HFFc6 (cell line): ENCODE measurements at regions not wholly inside any gene's neighbourhood (a gene's known extent, or its start where the extent isn't known, plus 50 kb on each side); places are given as distances from the start of the nearest gene placed in this dataset.

Experiments
- DNase-seq: peaks from one replicate; pipeline ENCODE4 v3.0.0-alpha.2; 2018
- H3K27ac Mint-ChIP-seq: 2 replicates; pipeline ENCODE4 v1.8.0; 2020; ENCODE audit warnings: mild to moderate bottlenecking, mixed read lengths
- H3K27me3 Mint-ChIP-seq: 2 replicates; pipeline ENCODE4 v1.8.0; 2021; ENCODE audit warnings: mild to moderate bottlenecking, moderate library complexity, mixed read lengths; ENCODE audit not compliant: insufficient read depth
- H3K36me3 Mint-ChIP-seq: 2 replicates; pipeline ENCODE4 v1.8.0; 2021; ENCODE audit warnings: low read depth, mixed read lengths
- H3K4me1 Mint-ChIP-seq: 2 replicates; pipeline ENCODE4 v1.8.0; 2020; ENCODE audit warnings: low read depth, mixed read lengths
- H3K4me3 Mint-ChIP-seq: 2 replicates; pipeline ENCODE4 v1.8.0; 2020; ENCODE audit warnings: mild to moderate bottlenecking, moderate library complexity, mixed read lengths
- H3K9me3 Mint-ChIP-seq: 2 replicates; pipeline ENCODE4 v1.8.0; 2020; ENCODE audit warnings: mild to moderate bottlenecking, mixed read lengths
- CTCF ChIP-seq: fragments of 200-600 bp; sonication (generic); IDR thresholded peaks from 2 replicates; pipeline ENCODE4 v1.5.0; 2021; ENCODE audit warnings: antibody characterized with exemption, mild to moderate bottlenecking

- no peak for TF ChIP-seq CTCF
- no peak for DNase-seq
- H3K4me3 Mint-ChIP-seq = peak overlapping the region; percentile 1; the same call in 1 of the 2 replicates
- peaks cover 26% of the 10 kb centered on the region for H3K4me1 Mint-ChIP-seq
- H3K27me3 Mint-ChIP-seq = peaks cover 4% of the 10 kb centered on the region; the same call in 1 of the 2 replicates
- H3K36me3 Mint-ChIP-seq = no peaks in the 10 kb centered on the region; the same call in 1 of the 2 replicates
- H3K27ac Mint-ChIP-seq = no peak overlapping the region
- H3K9me3 Mint-ChIP-seq = no peaks in the 10 kb centered on the region; the same call in 1 of the 2 replicates
These were observed 114.5 kb upstream of the C1orf21 start for GRCh38 chr1:184272175-184272866.

GRCh38 chr1:184276416-184276815 is 110.4 kb upstream of the C1orf21 start:
- Mint-ChIP-seq H3K27ac (no peak overlapping the region), H3K36me3 (no peaks in the 10 kb centered on the region; the same call in 1 of the 2 replicates), H3K4me1 (peaks cover 15% of the 10 kb centered on the region), H3K9me3 (no peaks in the 10 kb centered on the region; the same call in 1 of the 2 replicates), H3K4me3 (no peak overlapping the region), H3K27me3 (peaks cover 2% of the 10 kb centered on the region; the same call in 1 of the 2 replicates)
- TF ChIP-seq CTCF = no peak
- no peak for DNase-seq

GRCh38 chr1:184279911-184280458 is 106.8 kb upstream of the C1orf21 start:
- H3K27me3 Mint-ChIP-seq = peaks cover 5% of the 10 kb centered on the region
- no peak for TF ChIP-seq CTCF
- no peak for DNase-seq
- H3K9me3 Mint-ChIP-seq = no peaks in the 10 kb centered on the region
- H3K27ac Mint-ChIP-seq = no peak overlapping the region
- no peak overlapping the region for H3K4me3 Mint-ChIP-seq
- no peaks in the 10 kb centered on the region; the same call in 1 of the 2 replicates for H3K36me3 Mint-ChIP-seq
- peaks cover 16% of the 10 kb centered on the region; the same call in 1 of the 2 replicates for H3K4me1 Mint-ChIP-seq

GRCh38 chr1:184283999-184284398 is 102.8 kb upstream of the C1orf21 start:
- Mint-ChIP-seq H3K27me3 (peaks cover 5% of the 10 kb centered on the region), H3K4me1 (0 out of 2 replicates have a peak, but pooled peaks cover 10% of the 10 kb centered on the region), H3K27ac (no peak overlapping the region), H3K36me3 (no peaks in the 10 kb centered on the region), H3K9me3 (no peaks in the 10 kb centered on the region), H3K4me3 (no peak overlapping the region)
- DNase-seq = peak; percentile 31
- no peak for TF ChIP-seq CTCF

- Mint-ChIP-seq H3K27ac (no peak overlapping the region), H3K9me3 (peaks cover 2% of the 10 kb centered on the region; the same call in 1 of the 2 replicates), H3K27me3 (peaks cover 5% of the 10 kb centered on the region), H3K4me1 (0 out of 2 replicates have a peak, but pooled peaks cover 10% of the 10 kb centered on the region), H3K4me3 (no peak overlapping the region), H3K36me3 (no peaks in the 10 kb centered on the region)
- no peak for TF ChIP-seq CTCF
- DNase-seq = no peak
These were observed 101.9 kb upstream of the C1orf21 start for GRCh38 chr1:184284900-184285299.
